GM18505 (cell line): ENCODE measurements at regions not wholly inside any gene's neighbourhood (a gene's known extent, or its start where the extent isn't known, plus 50 kb on each side); places are given as distances from the start of the nearest gene placed in this dataset.
A peak's percentile ranks its signal among the peaks of the same experiment; 100 is the strongest.

Experiments
- ATAC-seq: cut with Tn5 transposase; IDR thresholded peaks from one replicate; pipeline ENCODE4 v1.9.1; 2021; ENCODE audit not compliant: unreplicated experiment
- POLR2A ChIP-seq: IDR thresholded peaks from 4 replicates; pipeline ENCODE4 v1.6.1; 2011; ENCODE audit warnings: borderline replicate concordance; ENCODE audit not compliant: insufficient read depth, insufficient read length; ENCODE audit errors: extremely low read depth

DNA sequence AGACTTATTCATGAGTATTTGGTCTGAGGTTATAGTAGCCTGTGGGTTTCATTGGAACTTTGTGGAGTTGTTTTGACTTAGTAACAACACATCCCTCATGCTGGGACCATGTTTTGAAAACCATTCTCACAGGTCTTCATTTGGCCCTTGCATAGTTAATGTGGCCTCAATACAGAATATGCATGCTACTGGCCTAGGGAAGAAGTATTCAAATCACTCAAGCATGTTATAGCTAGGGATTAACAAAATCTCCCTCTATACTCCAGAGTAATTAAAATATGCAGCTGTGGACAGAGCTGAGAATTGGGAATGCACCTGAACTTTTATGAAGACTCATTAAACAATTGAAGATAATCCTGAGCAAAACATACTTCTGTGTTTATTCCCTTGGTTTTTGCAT lies 325.5 kb upstream of the CHAC2 start:
- no peak for TF ChIP-seq POLR2A

GRCh38 chr2:53438692-53439091 lies 328.9 kb upstream of the CHAC2 start:
- TF ChIP-seq POLR2A, result no peak
- no peak for ATAC-seq

More for the DNA sequence above, 325.5 kb upstream of the CHAC2 start:
- ATAC-seq, result no peak

GRCh38 chr2:53438100-53438499 lies 329.5 kb upstream of the CHAC2 start:
- TF ChIP-seq POLR2A, result no peak
- no peak for ATAC-seq

GRCh38 chr2:53437371-53437770 lies 330.2 kb upstream of the CHAC2 start:
- no peak for ATAC-seq
- TF ChIP-seq POLR2A, result no peak

- TF ChIP-seq POLR2A, result no peak
- no peak for ATAC-seq
Measured at GRCh38 chr2:53436882-53437281, 330.7 kb upstream of the CHAC2 start.

DNA sequence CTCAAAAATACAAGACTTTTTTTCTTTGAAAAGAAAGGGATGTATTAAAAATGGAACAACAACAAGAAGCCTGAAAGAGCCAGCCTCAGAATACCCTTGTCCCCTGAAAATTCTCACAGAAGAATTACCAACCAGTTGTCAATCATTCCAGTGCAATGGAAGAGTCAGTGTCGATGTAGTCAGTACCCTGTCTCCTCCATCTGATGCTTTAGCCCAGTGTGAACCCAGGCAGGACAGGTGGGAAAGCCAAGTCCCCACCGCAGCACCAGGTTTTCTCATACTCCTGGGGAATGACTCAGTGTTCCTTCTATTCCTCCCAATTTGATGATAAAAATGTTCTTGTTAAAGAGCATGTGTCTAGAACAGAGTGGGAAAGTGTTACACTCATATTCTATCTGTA lies 332.0 kb upstream of the CHAC2 start:
- no peak for TF ChIP-seq POLR2A
- no peak for ATAC-seq

DNA sequence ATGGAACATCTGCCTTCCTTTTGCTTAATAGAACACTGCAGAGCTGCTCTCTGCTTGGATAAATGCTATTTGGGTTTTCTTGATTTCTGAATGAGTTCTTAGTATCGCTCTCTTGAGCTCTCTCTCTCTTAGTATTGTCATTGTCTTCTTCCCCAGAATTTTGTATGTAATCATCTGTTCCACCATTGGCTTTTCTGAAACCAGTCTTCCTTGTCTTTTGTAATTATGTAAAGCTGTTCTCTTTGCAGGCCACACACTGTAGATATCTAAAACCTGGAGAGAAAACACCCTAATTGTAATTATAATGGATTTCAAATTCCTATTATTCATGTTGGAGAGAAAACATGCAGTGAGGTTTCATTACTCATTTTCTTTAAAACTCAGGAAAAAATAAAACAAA lies 333.1 kb upstream of the CHAC2 start:
- no peak for TF ChIP-seq POLR2A
- no peak for ATAC-seq

- TF ChIP-seq POLR2A, result no peak
- ATAC-seq, result no peak
Measured at GRCh38 chr2:53432936-53433335, 334.7 kb upstream of the CHAC2 start.

DNA sequence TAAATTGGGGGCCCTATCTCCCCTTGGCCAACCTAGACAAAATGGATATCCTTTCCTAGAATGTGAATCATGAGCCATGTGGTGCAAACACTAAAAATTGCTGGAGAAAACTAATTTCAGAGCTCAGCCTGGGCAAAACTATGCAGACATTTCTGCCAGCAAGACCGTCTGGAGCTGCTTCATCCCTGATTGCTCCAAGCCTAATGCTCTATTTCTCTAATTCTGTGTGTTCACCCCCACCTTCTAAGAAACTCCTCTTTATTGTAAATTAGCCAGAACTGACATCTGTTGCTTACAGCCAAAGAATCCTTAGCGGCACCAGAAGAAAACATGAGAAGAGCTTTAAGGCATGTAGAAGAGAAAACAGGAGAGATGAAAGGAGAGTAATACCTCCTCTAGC lies 337.7 kb upstream of the CHAC2 start:
- ATAC-seq, result no peak
- TF ChIP-seq POLR2A, result no peak

- TF ChIP-seq POLR2A, result no peak
- ATAC-seq, result peak; percentile 47
Measured at GRCh38 chr2:53424902-53425301, 342.7 kb upstream of the CHAC2 start.

GRCh38 chr2:53423465-53423864 lies 344.1 kb upstream of the CHAC2 start:
- TF ChIP-seq POLR2A, result no peak
- ATAC-seq, result no peak

DNA sequence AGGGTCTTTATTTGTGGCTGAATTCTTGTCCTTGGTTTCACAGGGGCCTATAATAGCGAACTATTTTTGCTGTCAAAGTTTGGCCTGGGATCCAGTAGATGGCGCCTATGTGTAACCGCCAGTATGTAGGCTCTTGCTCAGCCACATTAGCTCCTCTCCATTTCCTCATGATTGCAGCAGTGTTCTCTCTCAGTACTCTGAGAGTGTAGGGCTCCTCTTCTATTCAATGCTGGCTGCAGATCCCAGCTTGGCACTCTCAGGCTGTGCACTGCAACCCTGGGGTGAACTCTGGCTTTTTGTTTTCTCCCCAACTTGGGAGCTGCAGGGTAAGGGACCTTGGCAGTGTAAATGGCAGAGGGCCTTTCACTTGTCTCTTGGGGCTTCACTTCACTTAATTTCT lies 344.6 kb upstream of the CHAC2 start:
- peak; percentile 60 for ATAC-seq
- TF ChIP-seq POLR2A, result no peak

DNA sequence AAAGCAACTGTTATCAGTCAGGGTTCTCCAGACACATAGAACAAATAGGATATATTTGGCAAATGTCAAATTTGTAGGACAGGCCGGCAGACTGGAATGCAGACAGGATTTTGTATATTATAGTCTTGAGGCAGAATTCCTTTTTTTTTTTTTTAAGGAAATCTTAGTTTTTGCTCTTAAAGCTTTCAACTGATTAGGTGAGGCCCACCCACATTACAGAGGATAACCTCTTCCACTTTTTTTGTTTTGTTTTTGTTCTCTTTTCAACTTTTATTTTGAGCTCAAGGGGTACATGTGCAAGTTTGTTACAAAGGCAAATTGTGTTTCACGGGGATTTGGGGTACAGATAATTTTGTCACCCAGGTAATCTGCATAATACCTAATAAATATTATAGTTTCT lies 350.2 kb upstream of the CHAC2 start:
- TF ChIP-seq POLR2A, result no peak
- ATAC-seq, result no peak

- ATAC-seq, result no peak
- no peak for TF ChIP-seq POLR2A
Measured at GRCh38 chr2:53407363-53408080, 360.1 kb upstream of the CHAC2 start.

- peak; percentile 81 for ATAC-seq
- TF ChIP-seq POLR2A, result no peak
Measured at GRCh38 chr2:53403792-53404413, 363.7 kb upstream of the CHAC2 start.

DNA sequence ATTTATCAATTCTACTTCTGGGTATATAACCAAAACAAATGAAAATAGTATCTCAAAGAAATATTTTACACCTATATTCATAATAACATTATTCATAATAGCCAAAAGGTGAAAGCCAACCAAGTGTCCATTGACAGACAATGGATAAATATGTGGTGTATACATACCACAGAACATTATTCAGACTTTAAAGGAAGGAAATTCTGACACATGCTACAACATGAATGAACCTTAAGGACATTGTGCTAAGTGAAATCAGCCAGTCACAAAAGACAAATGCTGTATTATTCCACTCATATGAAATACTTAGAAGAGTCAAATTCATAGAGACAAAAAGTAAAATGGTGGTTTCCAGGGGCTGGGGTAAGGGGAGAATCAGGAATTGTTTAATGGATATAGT lies 370.5 kb upstream of the CHAC2 start:
- no peak for ATAC-seq
- TF ChIP-seq POLR2A, result no peak

DNA sequence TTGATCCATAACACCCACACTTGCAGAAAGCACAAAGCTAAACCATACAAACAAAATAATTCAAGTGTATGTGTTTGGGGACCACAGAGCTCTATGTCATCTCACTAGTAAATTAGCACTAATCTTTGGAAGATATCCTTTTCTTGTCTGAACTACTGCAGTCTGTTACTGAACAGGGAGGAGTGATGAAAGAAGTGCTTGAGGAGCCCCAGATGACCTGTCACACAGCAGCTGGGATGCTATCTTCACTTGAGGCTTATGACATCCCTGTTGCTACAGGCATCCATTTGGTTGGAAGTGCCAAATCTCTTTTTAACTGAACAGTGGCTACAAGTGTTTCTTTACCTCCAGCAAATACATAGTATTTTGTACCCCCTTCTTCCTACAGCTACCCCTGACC lies 386.3 kb upstream of the CHAC2 start:
- no peak for ATAC-seq
- TF ChIP-seq POLR2A, result no peak
